ENCODE measurements at regions not wholly inside any gene's neighbourhood (a gene's known extent, or its start where the extent isn't known, plus 50 kb on each side); places are given as distances from the start of the nearest gene placed in this dataset.
"Not testable (repeated sequence)": the region's sequence is repeated elsewhere in the genome, so short reads cannot be mapped to it uniquely, and the experiment has no call there.

- no peak for DNase-seq
Measured at GRCh38 chr2:196500686-196501431, 138.7 kb upstream of the CCDC150 start.

- DNase-seq = no peak
Measured at GRCh38 chr2:196501836-196502235, 137.7 kb upstream of the CCDC150 start.

- DNase-seq = no peak
Measured at GRCh38 chr2:196502386-196502785, 137.1 kb upstream of the CCDC150 start.

- DNase-seq = no peak
Measured at GRCh38 chr2:196503398-196503797, 136.1 kb upstream of the CCDC150 start.

GRCh38 chr2:196504788-196505187 lies 134.7 kb upstream of the CCDC150 start:
- no peak for DNase-seq

- DNase-seq = no peak
Measured at GRCh38 chr2:196510246-196510645, 129.3 kb upstream of the CCDC150 start.

- no peak for DNase-seq
Measured at GRCh38 chr2:196511258-196512168, 128.0 kb upstream of the CCDC150 start.

- DNase-seq = no peak
Measured at GRCh38 chr2:196513796-196514526, 125.6 kb upstream of the CCDC150 start.

- DNase-seq = no peak
Measured at GRCh38 chr2:196514641-196515040, 124.9 kb upstream of the CCDC150 start.

GRCh38 chr2:196515051-196515450 lies 124.5 kb upstream of the CCDC150 start:
- no peak for DNase-seq

GRCh38 chr2:196515608-196516007 lies 123.9 kb upstream of the CCDC150 start:
- DNase-seq = no peak

- DNase-seq = no peak
Measured at GRCh38 chr2:196516564-196516963, 123.0 kb upstream of the CCDC150 start.

- DNase-seq = peak; percentile 11
Measured at GRCh38 chr2:196520605-196521004, 118.9 kb upstream of the CCDC150 start.

GRCh38 chr2:196526981-196527725 lies 112.4 kb upstream of the CCDC150 start:
- DNase-seq = not testable (repeated sequence)

- no peak for DNase-seq
Measured at GRCh38 chr2:196528486-196529223, 110.9 kb upstream of the CCDC150 start.

GRCh38 chr2:196530910-196531309 lies 108.6 kb upstream of the CCDC150 start:
- no peak for DNase-seq

- DNase-seq = no peak
Measured at GRCh38 chr2:196533772-196534397, 105.6 kb upstream of the CCDC150 start.

- DNase-seq = no peak
Measured at GRCh38 chr2:196534495-196534894, 105.0 kb upstream of the CCDC150 start.

- DNase-seq = no peak
Measured at GRCh38 chr2:196535061-196535460, 104.5 kb upstream of the CCDC150 start.

GRCh38 chr2:196535742-196536141 lies 103.8 kb upstream of the CCDC150 start:
- DNase-seq = no peak

GRCh38 chr2:196537311-196537710 lies 102.2 kb upstream of the CCDC150 start:
- no peak for DNase-seq

Data from NCI-H526 treated with DMSO at 0.1 percent for 48 hours (cell line).